Retina (tissue), 1 donor: ENCODE measurements at regions not wholly inside any gene's neighbourhood (a gene's known extent, or its start where the extent isn't known, plus 50 kb on each side); places are given as distances from the start of the nearest gene placed in this dataset.
A peak's percentile ranks its signal among the peaks of the same experiment; 100 is the strongest.

ENCODE experiments used
- DNase-seq: peaks from one replicate; pipeline ENCODE4 v3.0.0-alpha.2; 2016

- no peak for DNase-seq
These were observed 64.2 kb upstream of the STK32A start for GRCh38 chr5:147170603-147171002.

GRCh38 chr5:147174671-147175265 lies 60.1 kb upstream of the STK32A start:
- DNase-seq = peak; percentile 74

- DNase-seq = no peak
These were observed 59.2 kb upstream of the STK32A start for GRCh38 chr5:147175516-147176097.

- no peak for DNase-seq
These were observed 58.4 kb upstream of the STK32A start for GRCh38 chr5:147176422-147176821.

- DNase-seq = no peak
These were observed 57.5 kb upstream of the STK32A start for GRCh38 chr5:147177125-147177840.

GRCh38 chr5:147179562-147180147 lies 55.2 kb upstream of the STK32A start:
- DNase-seq = no peak

- no peak for DNase-seq
These were observed 54.1 kb upstream of the STK32A start for GRCh38 chr5:147180751-147181150.
